Astrocyte of the spinal cord (primary cell): ENCODE measurements at regions not wholly inside any gene's neighbourhood (a gene's known extent, or its start where the extent isn't known, plus 50 kb on each side); places are given as distances from the start of the nearest gene placed in this dataset.

ENCODE experiments used
- DNase-seq: peaks from one replicate; pipeline ENCODE4 v3.0.0; 2011; ENCODE audit warnings: low read depth, low spot score
- H3K4me3 ChIP-seq: 2 replicates; pipeline ENCODE4 v1.5.1; 2011; ENCODE audit warnings: low read depth, mild to moderate bottlenecking, low read length, moderate library complexity
- in situ Hi-C: cut with HindIII; loops from 2 replicates; pipeline ENCODE4 v1.10.0; 2017; ENCODE audit warnings: low sequenced_read_pairs
- TF ChIP-seq, protein P1 (sequence below): IDR thresholded peaks from 2 replicates; pipeline ENCODE4 v1.5.1; 2012; ENCODE audit warnings: low read depth, mild to moderate bottlenecking, low read length, inconsistent platforms

DNA sequence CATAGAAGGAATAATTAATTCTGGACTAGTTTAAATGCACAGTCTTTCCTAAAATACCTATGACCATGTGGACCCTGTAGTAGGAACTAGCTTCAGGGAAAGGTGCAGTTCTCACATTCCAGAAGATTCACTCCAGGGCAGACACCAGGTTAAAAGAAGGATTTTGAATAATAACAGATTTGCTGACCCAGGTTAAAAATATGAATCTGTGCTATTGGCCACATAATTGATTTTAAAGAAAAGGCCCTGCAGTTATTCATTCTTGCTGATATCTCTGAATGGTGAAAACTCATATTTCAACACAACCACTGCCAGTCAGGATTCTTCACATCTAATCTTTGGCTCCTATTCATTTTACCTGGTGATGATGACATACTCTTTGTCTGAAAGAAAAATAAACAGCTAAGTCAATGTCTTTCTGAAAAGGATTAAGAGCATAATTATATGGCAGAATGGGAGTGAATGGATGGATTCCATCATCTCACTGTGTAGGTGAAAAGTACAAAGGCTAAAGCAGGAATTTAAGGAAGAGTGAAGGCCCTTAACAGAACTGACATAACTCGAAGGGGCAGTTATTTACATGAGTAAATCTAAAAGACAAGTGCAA is 432.8 kb downstream of the PDGFC start:
- in situ Hi-C loops = no loop called here
- TF ChIP-seq, protein P1, sequence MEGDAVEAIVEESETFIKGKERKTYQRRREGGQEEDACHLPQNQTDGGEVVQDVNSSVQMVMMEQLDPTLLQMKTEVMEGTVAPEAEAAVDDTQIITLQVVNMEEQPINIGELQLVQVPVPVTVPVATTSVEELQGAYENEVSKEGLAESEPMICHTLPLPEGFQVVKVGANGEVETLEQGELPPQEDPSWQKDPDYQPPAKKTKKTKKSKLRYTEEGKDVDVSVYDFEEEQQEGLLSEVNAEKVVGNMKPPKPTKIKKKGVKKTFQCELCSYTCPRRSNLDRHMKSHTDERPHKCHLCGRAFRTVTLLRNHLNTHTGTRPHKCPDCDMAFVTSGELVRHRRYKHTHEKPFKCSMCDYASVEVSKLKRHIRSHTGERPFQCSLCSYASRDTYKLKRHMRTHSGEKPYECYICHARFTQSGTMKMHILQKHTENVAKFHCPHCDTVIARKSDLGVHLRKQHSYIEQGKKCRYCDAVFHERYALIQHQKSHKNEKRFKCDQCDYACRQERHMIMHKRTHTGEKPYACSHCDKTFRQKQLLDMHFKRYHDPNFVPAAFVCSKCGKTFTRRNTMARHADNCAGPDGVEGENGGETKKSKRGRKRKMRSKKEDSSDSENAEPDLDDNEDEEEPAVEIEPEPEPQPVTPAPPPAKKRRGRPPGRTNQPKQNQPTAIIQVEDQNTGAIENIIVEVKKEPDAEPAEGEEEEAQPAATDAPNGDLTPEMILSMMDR = no peak
- no peak for DNase-seq
- no peak overlapping the region for H3K4me3 ChIP-seq

DNA sequence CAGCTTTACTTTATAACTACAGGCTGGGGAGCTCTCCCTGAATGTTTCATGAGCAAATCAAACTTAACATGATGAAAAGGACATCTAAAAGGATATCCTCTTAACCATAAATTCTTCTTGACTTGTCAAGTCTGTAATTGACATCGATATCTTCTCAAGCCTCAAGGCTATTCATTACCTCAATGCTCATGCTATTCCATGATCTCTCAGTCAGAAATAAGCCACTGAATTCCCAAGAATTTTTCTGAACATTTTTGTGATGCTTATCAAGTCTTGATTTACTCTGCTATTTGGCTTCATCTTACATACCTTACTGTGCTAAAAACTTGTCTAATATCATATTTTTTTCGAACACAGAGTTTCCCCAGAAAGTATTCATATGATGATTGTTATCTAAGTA is 433.4 kb downstream of the PDGFC start:
- H3K4me3 ChIP-seq = no peak overlapping the region
- in situ Hi-C loops = no loop called here
- no peak for DNase-seq
- TF ChIP-seq, protein P1 = no peak

DNA sequence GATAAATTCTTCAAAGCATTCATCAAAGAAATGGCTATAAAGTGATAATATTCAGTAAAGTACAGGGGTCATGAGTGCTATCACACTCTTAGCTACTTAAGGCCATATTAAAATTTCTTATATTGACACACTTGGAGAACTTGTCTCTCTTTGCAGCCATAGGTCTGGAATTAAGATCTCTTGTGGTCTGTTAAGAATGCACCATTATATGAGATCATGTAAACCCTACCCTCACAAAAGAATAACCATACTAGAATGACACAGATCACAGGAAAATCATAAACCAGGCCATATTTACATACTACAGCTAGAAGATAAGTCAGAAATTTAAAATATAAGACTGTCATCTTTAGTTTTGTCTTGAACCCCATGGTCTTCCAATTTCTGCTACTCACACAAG is 434.3 kb downstream of the PDGFC start:
- no peak overlapping the region for H3K4me3 ChIP-seq
- TF ChIP-seq, protein P1 = no peak
- no peak for DNase-seq
- in situ Hi-C loops = no loop called here

DNA sequence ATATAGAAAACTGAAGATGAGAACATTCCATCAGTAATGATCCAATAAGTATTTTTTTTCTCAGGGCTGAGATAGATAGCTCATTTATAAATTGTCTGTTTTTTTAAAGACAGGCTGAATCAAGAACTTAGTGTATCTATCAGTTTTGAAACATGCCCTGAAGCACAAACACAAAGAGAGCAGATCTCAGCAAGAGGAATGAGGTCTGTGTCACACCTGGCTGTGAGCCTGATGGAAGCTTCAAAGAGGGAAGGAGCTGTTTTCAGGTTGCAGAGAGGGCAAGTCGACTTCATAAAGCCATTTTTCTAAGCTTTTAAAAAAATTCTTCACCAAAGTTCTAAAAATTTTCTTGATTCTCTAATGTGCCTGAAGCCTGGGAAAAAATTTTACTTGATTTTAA is 434.9 kb downstream of the PDGFC start:
- in situ Hi-C loops = no loop called here
- DNase-seq = peak; percentile 40
- H3K4me3 ChIP-seq = no peak overlapping the region
- TF ChIP-seq, protein P1 = no peak

DNA sequence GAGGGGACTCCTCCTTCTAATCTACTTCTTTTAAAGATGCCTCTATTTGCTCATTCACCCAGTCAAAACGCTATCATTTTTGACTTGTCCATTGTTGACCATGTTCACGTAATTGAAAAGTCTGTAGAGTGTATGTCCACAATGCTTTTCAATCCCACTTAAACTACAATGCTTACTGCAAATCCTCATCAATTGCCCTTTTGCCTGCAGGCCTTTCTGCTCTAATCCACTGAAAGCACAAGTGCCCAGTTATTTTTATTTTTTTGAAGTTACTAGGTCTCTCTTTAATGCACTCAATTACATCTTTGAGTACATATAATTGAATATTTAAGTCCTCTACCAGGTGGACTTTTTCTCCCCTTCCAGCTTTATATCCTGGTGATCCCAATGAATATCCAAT is 437.4 kb downstream of the PDGFC start:
- in situ Hi-C loops = no loop called here
- TF ChIP-seq, protein P1 = no peak
- no peak for DNase-seq
- no peak overlapping the region for H3K4me3 ChIP-seq

DNA sequence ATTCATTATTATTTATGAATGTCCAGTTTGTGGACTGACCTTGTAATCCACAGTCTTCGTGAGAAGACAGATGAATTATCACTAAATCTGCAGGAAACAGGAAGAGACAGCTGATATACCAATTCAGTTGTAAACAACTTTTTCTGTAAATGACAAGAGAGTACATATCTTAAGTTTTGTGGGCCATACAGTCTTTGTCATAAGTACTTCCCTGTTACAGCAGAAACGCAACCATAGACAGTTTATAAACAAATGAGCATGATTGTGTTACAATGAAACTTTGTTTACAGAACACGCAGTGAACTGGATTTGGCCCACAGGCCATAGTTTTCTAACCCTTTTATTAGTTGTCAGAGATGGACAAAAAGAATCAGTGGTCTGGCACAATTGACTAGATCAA is 443.4 kb downstream of the PDGFC start:
- in situ Hi-C loops = no loop called here
- H3K4me3 ChIP-seq = no peak overlapping the region
- no peak for DNase-seq
- TF ChIP-seq, protein P1 = no peak
